ENCODE measurements at regions not wholly inside any gene's neighbourhood (a gene's known extent, or its start where the extent isn't known, plus 50 kb on each side); places are given as distances from the start of the nearest gene placed in this dataset.
"Not testable (repeated sequence)": the region's sequence is repeated elsewhere in the genome, so short reads cannot be mapped to it uniquely, and the experiment has no call there.

- no peak for DNase-seq
Measured at GRCh38 chr7:113292105-113292504, 173.8 kb upstream of the SMIM30 start.

- DNase-seq = no peak
Measured at GRCh38 chr7:113291058-113291457, 172.7 kb upstream of the SMIM30 start.

- DNase-seq = no peak
Measured at GRCh38 chr7:113289140-113289740, 170.9 kb upstream of the SMIM30 start.

- no peak for DNase-seq
Measured at GRCh38 chr7:113285411-113285810, 167.1 kb upstream of the SMIM30 start.

GRCh38 chr7:113283861-113284260 is 165.5 kb upstream of the SMIM30 start:
- DNase-seq = no peak

- DNase-seq = no peak
Measured at GRCh38 chr7:113282875-113283274, 164.5 kb upstream of the SMIM30 start.

- DNase-seq = no peak
Measured at GRCh38 chr7:113281223-113281622, 162.9 kb upstream of the SMIM30 start.

- DNase-seq = no peak
Measured at GRCh38 chr7:113279256-113279655, 160.9 kb upstream of the SMIM30 start.

- no peak for DNase-seq
Measured at GRCh38 chr7:113270790-113271189, 152.4 kb upstream of the SMIM30 start.

GRCh38 chr7:113269592-113269991 is 151.2 kb upstream of the SMIM30 start:
- not testable (repeated sequence) for DNase-seq

- no peak for DNase-seq
Measured at GRCh38 chr7:113268757-113269156, 150.4 kb upstream of the SMIM30 start.

GRCh38 chr7:113267885-113268284 is 149.5 kb upstream of the SMIM30 start:
- DNase-seq = no peak

- DNase-seq = no peak
Measured at GRCh38 chr7:113267271-113267670, 148.9 kb upstream of the SMIM30 start.

GRCh38 chr7:113263749-113264148 is 145.4 kb upstream of the SMIM30 start:
- no peak for DNase-seq

- not testable (repeated sequence) for DNase-seq
Measured at GRCh38 chr7:113263215-113263742, 144.9 kb upstream of the SMIM30 start.

GRCh38 chr7:113256883-113257531 is 138.7 kb upstream of the SMIM30 start:
- DNase-seq = no peak

- DNase-seq = no peak
Measured at GRCh38 chr7:113247198-113247597, 128.8 kb upstream of the SMIM30 start.

GRCh38 chr7:113246738-113247137 is 128.4 kb upstream of the SMIM30 start:
- no peak for DNase-seq

- no peak for DNase-seq
Measured at GRCh38 chr7:113232885-113233284, 114.5 kb upstream of the SMIM30 start.

GRCh38 chr7:113230691-113231090 is 112.3 kb upstream of the SMIM30 start:
- no peak for DNase-seq

- no peak for DNase-seq
Measured at GRCh38 chr7:113217314-113217713, 99.0 kb upstream of the SMIM30 start.

GRCh38 chr7:113216038-113216437 is 97.7 kb upstream of the SMIM30 start:
- DNase-seq = no peak

- no peak for DNase-seq
Measured at GRCh38 chr7:113209449-113210203, 91.3 kb upstream of the SMIM30 start.

GRCh38 chr7:113207931-113208330 is 89.6 kb upstream of the SMIM30 start:
- DNase-seq = no peak

All from activated effector memory CD4-positive, alpha-beta T cell treated with Interleukin-2 at 50 U/mL for 16 hours (primary cell).